ENCODE measurements at regions not wholly inside any gene's neighbourhood (a gene's known extent, or its start where the extent isn't known, plus 50 kb on each side); places are given as distances from the start of the nearest gene placed in this dataset.

DNA sequence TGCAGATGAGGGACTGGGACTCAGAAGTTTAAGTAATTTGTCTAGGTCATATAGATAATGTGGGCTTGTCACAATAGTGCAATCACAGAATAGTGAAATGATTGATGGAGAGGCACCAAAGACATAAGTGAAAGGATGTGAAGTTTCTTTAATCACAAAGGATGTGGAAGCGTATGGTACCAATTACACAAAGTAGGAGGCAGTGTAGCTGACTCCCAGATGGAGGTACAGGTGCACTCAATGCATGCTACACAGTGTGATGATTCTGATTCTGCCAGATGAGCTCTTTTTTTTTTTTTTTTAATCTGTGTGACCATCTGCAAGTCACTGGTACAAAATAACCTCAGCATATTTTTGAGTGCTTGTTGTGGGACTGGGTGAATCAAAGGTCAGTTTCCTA lies 411.3 kb downstream of the SPRY1 start:
- no peak overlapping the region for H3K27ac ChIP-seq (ENCODE audit: low read depth, low read length)
- no peaks in the 10 kb centered on the region for H3K36me3 ChIP-seq (ENCODE audit: control insufficient read depth, low read length)
- H3K4me3 ChIP-seq (ENCODE audit: low read length): no peak overlapping the region
- peaks cover 15% of the 10 kb centered on the region for H3K4me1 ChIP-seq (ENCODE audit: control insufficient read depth, low read length)
- no peaks in the 10 kb centered on the region for H3K9me3 ChIP-seq (ENCODE audit: control insufficient read depth, insufficient read depth, low read length)
- no peaks in the 10 kb centered on the region for H3K27me3 ChIP-seq (ENCODE audit: control insufficient read depth, low read length)
- H3F3A ChIP-seq (ENCODE audit: control insufficient read depth, insufficient read depth): no peaks in the 10 kb centered on the region
- no peaks in the 10 kb centered on the region for H3K9me2 ChIP-seq (replicated peaks; ENCODE audit: control insufficient read depth, low read length)
- no peaks in the 10 kb centered on the region for H3K79me2 ChIP-seq (ENCODE audit: control insufficient read depth, low read length)
- H3K4me2 ChIP-seq (ENCODE audit: low read length): no peak overlapping the region
- no peaks in the 10 kb centered on the region for H4K20me1 ChIP-seq (ENCODE audit: control insufficient read depth, insufficient read depth, low read depth, low read length)
- TF ChIP-seq, protein P1, sequence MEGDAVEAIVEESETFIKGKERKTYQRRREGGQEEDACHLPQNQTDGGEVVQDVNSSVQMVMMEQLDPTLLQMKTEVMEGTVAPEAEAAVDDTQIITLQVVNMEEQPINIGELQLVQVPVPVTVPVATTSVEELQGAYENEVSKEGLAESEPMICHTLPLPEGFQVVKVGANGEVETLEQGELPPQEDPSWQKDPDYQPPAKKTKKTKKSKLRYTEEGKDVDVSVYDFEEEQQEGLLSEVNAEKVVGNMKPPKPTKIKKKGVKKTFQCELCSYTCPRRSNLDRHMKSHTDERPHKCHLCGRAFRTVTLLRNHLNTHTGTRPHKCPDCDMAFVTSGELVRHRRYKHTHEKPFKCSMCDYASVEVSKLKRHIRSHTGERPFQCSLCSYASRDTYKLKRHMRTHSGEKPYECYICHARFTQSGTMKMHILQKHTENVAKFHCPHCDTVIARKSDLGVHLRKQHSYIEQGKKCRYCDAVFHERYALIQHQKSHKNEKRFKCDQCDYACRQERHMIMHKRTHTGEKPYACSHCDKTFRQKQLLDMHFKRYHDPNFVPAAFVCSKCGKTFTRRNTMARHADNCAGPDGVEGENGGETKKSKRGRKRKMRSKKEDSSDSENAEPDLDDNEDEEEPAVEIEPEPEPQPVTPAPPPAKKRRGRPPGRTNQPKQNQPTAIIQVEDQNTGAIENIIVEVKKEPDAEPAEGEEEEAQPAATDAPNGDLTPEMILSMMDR (IDR thresholded peaks at IDR 0.05; ENCODE audit: low read depth, low read length, poor library complexity, severe bottlenecking): no peak
- no peak for TF ChIP-seq EZH2phosphoT487 (IDR thresholded peaks at IDR 0.05; ENCODE audit: borderline replicate concordance, low read length)

DNA sequence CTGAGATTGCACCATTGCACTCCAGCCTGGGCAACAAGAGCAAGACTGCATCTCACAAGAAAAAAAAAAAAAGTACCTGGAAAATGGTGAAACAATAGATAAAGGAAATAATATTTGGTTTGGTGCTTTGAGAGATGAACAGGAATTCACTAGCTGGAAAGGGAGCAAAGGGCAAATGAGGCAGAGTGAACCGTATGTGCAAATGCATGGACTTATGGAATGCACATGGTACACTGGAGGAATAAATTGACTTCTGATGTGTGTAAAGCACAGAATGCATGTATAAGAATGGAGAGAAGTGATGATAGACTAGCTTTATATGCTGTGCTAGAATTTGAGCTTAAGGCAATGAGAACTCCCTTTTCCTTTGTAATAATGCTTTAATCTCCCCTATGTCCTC lies 413.3 kb downstream of the SPRY1 start:
- no peak overlapping the region for H3K27ac ChIP-seq (ENCODE audit: low read depth, low read length)
- H3K4me3 ChIP-seq (ENCODE audit: low read length): no peak overlapping the region
- TF ChIP-seq, protein P1 (IDR thresholded peaks at IDR 0.05; ENCODE audit: low read depth, low read length, poor library complexity, severe bottlenecking): no peak
- TF ChIP-seq EZH2phosphoT487 (IDR thresholded peaks at IDR 0.05; ENCODE audit: borderline replicate concordance, low read length): no peak
- H3K9me3 ChIP-seq (ENCODE audit: control insufficient read depth, insufficient read depth, low read length): no peaks in the 10 kb centered on the region
- H3F3A ChIP-seq (ENCODE audit: control insufficient read depth, insufficient read depth): no peaks in the 10 kb centered on the region
- no peaks in the 10 kb centered on the region for H3K79me2 ChIP-seq (ENCODE audit: control insufficient read depth, low read length)
- no peaks in the 10 kb centered on the region for H3K27me3 ChIP-seq (ENCODE audit: control insufficient read depth, low read length)
- no peak overlapping the region for H3K4me2 ChIP-seq (ENCODE audit: low read length)
- no peaks in the 10 kb centered on the region for H3K36me3 ChIP-seq (ENCODE audit: control insufficient read depth, low read length)
- H4K20me1 ChIP-seq (ENCODE audit: control insufficient read depth, insufficient read depth, low read depth, low read length): no peaks in the 10 kb centered on the region
- H3K9me2 ChIP-seq (replicated peaks; ENCODE audit: control insufficient read depth, low read length): no peaks in the 10 kb centered on the region
- H3K4me1 ChIP-seq (ENCODE audit: control insufficient read depth, low read length): peaks cover 15% of the 10 kb centered on the region

DNA sequence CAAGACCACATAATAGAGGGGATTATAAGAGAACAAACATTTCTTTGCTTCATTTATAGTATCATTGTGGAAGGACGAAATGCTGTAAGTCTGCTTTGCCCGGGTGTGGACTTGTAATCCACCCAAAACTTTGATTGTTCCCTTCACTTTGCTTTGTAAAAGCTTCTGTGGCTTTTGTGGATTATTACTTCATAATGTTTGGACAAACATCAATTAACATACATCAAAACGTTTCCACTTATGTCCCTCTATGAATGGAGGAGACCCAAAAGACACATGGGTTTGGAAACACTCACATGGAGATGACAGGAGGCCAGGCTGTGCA lies 415.4 kb downstream of the SPRY1 start:
- Histone ChIP-seq H3K27me3 (ENCODE audit: control insufficient read depth, low read length) (no peaks in the 10 kb centered on the region), H3K9me3 (ENCODE audit: control insufficient read depth, insufficient read depth, low read length) (no peaks in the 10 kb centered on the region), H3K79me2 (ENCODE audit: control insufficient read depth, low read length) (no peaks in the 10 kb centered on the region), H4K20me1 (ENCODE audit: control insufficient read depth, insufficient read depth, low read depth, low read length) (no peaks in the 10 kb centered on the region), H3K4me3 (ENCODE audit: low read length) (peak overlapping the region; percentile 51), H3K4me2 (ENCODE audit: low read length) (peak overlapping the region; percentile 66), H3K27ac (ENCODE audit: low read depth, low read length) (peak overlapping the region; percentile 23), H3K9me2 (replicated peaks; ENCODE audit: control insufficient read depth, low read length) (no peaks in the 10 kb centered on the region), H3K4me1 (ENCODE audit: control insufficient read depth, low read length) (peaks cover 15% of the 10 kb centered on the region), H3K36me3 (ENCODE audit: control insufficient read depth, low read length) (no peaks in the 10 kb centered on the region), H3F3A (ENCODE audit: control insufficient read depth, insufficient read depth) (no peaks in the 10 kb centered on the region)
- TF ChIP-seq, protein P1 (IDR thresholded peaks at IDR 0.05; ENCODE audit: low read depth, low read length, poor library complexity, severe bottlenecking): no peak
- TF ChIP-seq EZH2phosphoT487 (IDR thresholded peaks at IDR 0.05; ENCODE audit: borderline replicate concordance, low read length): no peak

DNA sequence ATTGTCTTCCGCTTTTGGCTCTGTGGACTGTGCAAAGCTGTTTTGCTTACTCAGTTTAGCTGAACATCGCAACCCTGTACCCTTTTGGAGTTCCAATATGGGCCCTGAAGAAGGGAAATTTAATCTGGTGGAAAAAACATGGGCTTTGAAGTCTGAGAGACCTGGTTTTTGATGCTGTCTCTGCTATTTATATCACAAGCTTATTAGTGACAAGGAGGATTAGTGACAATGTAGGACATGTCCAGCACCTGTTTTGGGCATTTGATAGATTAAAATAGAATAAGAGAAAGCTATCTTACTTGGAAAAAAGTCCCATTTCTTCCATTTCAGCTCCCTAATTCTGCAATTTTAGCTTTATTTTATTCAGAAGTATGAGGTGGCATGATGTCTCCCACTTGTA lies 417.3 kb downstream of the SPRY1 start:
- no peak overlapping the region for H3K27ac ChIP-seq (ENCODE audit: low read depth, low read length)
- no peak overlapping the region for H3K4me3 ChIP-seq (ENCODE audit: low read length)
- no peaks in the 10 kb centered on the region for H4K20me1 ChIP-seq (ENCODE audit: control insufficient read depth, insufficient read depth, low read depth, low read length)
- H3K9me3 ChIP-seq (ENCODE audit: control insufficient read depth, insufficient read depth, low read length): no peaks in the 10 kb centered on the region
- H3K79me2 ChIP-seq (ENCODE audit: control insufficient read depth, low read length): no peaks in the 10 kb centered on the region
- H3K27me3 ChIP-seq (ENCODE audit: control insufficient read depth, low read length): no peaks in the 10 kb centered on the region
- no peak overlapping the region for H3K4me2 ChIP-seq (ENCODE audit: low read length)
- peaks cover 15% of the 10 kb centered on the region for H3K4me1 ChIP-seq (ENCODE audit: control insufficient read depth, low read length)
- H3K36me3 ChIP-seq (ENCODE audit: control insufficient read depth, low read length): no peaks in the 10 kb centered on the region
- no peak for TF ChIP-seq EZH2phosphoT487 (IDR thresholded peaks at IDR 0.05; ENCODE audit: borderline replicate concordance, low read length)
- TF ChIP-seq, protein P1 (IDR thresholded peaks at IDR 0.05; ENCODE audit: low read depth, low read length, poor library complexity, severe bottlenecking): no peak
- H3F3A ChIP-seq (ENCODE audit: control insufficient read depth, insufficient read depth): no peaks in the 10 kb centered on the region
- H3K9me2 ChIP-seq (replicated peaks; ENCODE audit: control insufficient read depth, low read length): no peaks in the 10 kb centered on the region

Data from DOHH2 (cell line).